OCI-LY1 (cell line): ENCODE measurements at regions not wholly inside any gene's neighbourhood (a gene's known extent, or its start where the extent isn't known, plus 50 kb on each side); places are given as distances from the start of the nearest gene placed in this dataset.

Source experiments
- H2AFZ ChIP-seq: fragments of 200-600 bp; sonication (generic), shearing (Covaris generic); 2 replicates; pipeline ENCODE4 v1.6.0; 2014; ENCODE audit warnings: antibody characterized with exemption, mild to moderate bottlenecking, low read length
- H3F3A ChIP-seq: fragments of 200-600 bp; sonication (generic), shearing (Covaris generic); 2 replicates; pipeline ENCODE4 v1.6.0; 2014; ENCODE audit warnings: mild to moderate bottlenecking, antibody characterized with exemption, low read length, moderate library complexity; ENCODE audit not compliant: insufficient read depth
- H3K27ac ChIP-seq: fragments of 200-600 bp; sonication (generic); 2 replicates; pipeline ENCODE4 v1.5.1; 2014; ENCODE audit warnings: low read length, mixed run types, mild to moderate bottlenecking, low read depth; ENCODE audit not compliant: poor library complexity, severe bottlenecking
- H3K27me3 ChIP-seq: fragments of 200-600 bp; sonication (generic); 2 replicates; pipeline ENCODE4 v1.6.0; 2014; ENCODE audit warnings: antibody characterized with exemption, mild to moderate bottlenecking, low read length, moderate library complexity; ENCODE audit not compliant: insufficient read depth
- H3K36me3 ChIP-seq: fragments of 200-600 bp; sonication (generic); 2 replicates; pipeline ENCODE4 v1.6.1; 2014; ENCODE audit warnings: mild to moderate bottlenecking, antibody characterized with exemption, low read length, moderate library complexity, mixed read lengths; ENCODE audit not compliant: insufficient read depth
- H3K4me1 ChIP-seq: fragments of 200-600 bp; sonication (generic); 2 replicates; pipeline ENCODE4 v1.5.1; 2014; ENCODE audit warnings: mild to moderate bottlenecking, low read length, moderate library complexity; ENCODE audit not compliant: insufficient read depth, severe bottlenecking
- H3K4me2 ChIP-seq: fragments of 200-600 bp; sonication (generic), shearing (Covaris generic); 2 replicates; pipeline ENCODE4 v1.6.1; 2014; ENCODE audit warnings: low read length
- H3K4me3 ChIP-seq: fragments of 200-600 bp; sonication (generic); 2 replicates; pipeline ENCODE4 v1.5.1; 2014; ENCODE audit warnings: low read length, low read depth, mild to moderate bottlenecking, mixed read lengths; ENCODE audit not compliant: poor library complexity, severe bottlenecking
- H3K79me2 ChIP-seq: fragments of 200-600 bp; shearing (Covaris generic); 2 replicates; pipeline ENCODE4 v1.6.1; 2016; ENCODE audit warnings: mixed run types, low read length, mixed read lengths; ENCODE audit not compliant: insufficient read depth
- H3K9ac ChIP-seq: fragments of 200-600 bp; sonication (generic), shearing (Covaris generic); 2 replicates; pipeline ENCODE4 v1.6.1; 2014; ENCODE audit warnings: mild to moderate bottlenecking, low read length, mixed read lengths
- H3K9me2 ChIP-seq: fragments of 200-600 bp; sonication (generic), shearing (Covaris generic); 2 replicates; pipeline ENCODE4 v1.6.1; 2014; ENCODE audit warnings: low read depth, mild to moderate bottlenecking, low read length, mixed read lengths
- H3K9me3 ChIP-seq: fragments of 200-600 bp; shearing (Covaris generic); 2 replicates; pipeline ENCODE4 v1.6.1; 2014; ENCODE audit warnings: low read length, mixed read lengths
- H4K20me1 ChIP-seq: fragments of 200-600 bp; sonication (generic), shearing (Covaris generic); 2 replicates; pipeline ENCODE4 v1.6.0; 2016; ENCODE audit warnings: mild to moderate bottlenecking, low read length; ENCODE audit not compliant: insufficient read depth
- EZH2 ChIP-seq: fragments of 200-600 bp; sonication (generic), shearing (Covaris generic); IDR thresholded peaks from 2 replicates; pipeline ENCODE4 v1.8.0; 2017; ENCODE audit warnings: borderline replicate concordance, mixed run types, mild to moderate bottlenecking, antibody characterized with exemption, low read length, moderate library complexity, mixed read lengths
- TF ChIP-seq, protein P1 (sequence below): fragments of 200-600 bp; sonication (generic), shearing (Covaris generic); IDR thresholded peaks from 2 replicates; pipeline ENCODE4 v1.5.1; 2017; ENCODE audit warnings: mild to moderate bottlenecking, antibody characterized with exemption, low read length, moderate library complexity, mixed read lengths

DNA sequence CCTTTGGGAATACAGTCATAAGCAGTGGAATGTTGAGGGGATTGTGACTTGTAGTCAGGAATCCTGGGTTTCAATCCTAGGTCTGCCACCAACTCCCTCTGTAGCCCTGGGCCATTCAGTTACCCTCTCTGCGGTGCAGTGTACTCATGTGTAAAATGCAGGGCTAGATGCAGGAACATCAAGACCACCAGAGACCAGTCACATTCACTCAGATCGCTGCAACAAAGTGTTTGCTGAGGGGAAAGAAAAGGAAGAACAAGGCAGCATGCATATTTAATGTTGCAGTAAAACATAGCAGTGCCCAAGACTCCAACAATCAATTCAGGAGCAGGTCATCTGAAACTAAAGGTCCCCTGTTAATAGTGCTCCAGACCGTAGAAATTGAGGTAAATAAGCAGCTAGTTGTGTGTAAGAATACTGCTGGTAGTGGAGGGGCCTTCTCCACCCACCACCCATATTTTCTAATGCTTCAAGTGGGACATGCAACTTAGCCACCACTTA, 410.7 kb downstream of the OMA1 start:
- Histone ChIP-seq H3K9ac (no peak overlapping the region), H3K4me1 (no peaks in the 10 kb centered on the region), H3K27ac (no peak overlapping the region)

DNA sequence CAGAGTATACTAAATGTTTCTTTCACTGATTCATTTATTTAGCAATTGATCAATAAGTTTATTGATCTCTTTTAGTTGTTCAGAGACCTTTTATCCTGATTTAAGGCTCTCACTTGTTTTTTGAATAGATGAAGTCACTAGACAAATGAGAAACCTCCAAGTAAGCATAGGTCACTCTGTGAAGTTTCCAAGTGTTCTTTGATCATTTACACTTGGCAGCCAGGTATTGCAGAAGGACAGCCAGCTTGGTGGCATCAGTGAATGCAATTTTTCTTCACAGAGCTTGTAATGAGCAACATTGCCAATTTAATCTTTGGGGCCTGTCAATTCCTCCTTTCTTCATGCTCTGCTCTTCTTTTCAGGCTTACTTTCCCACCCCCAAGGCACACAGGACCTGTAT, 413.0 kb downstream of the OMA1 start:
- Histone ChIP-seq H3K36me3 (no peaks in the 10 kb centered on the region), H3K4me3 (no peak overlapping the region), H3K9me3 (no peaks in the 10 kb centered on the region), H3F3A (no peaks in the 10 kb centered on the region), H2AFZ (no peak overlapping the region), H3K4me2 (no peak overlapping the region), H3K27ac (no peak overlapping the region), H3K27me3 (no peaks in the 10 kb centered on the region), H3K4me1 (no peaks in the 10 kb centered on the region), H3K9me2 (no peaks in the 10 kb centered on the region), H3K79me2 (no peaks in the 10 kb centered on the region), H3K9ac (no peak overlapping the region), H4K20me1 (no peaks in the 10 kb centered on the region)
- TF ChIP-seq, protein P1, sequence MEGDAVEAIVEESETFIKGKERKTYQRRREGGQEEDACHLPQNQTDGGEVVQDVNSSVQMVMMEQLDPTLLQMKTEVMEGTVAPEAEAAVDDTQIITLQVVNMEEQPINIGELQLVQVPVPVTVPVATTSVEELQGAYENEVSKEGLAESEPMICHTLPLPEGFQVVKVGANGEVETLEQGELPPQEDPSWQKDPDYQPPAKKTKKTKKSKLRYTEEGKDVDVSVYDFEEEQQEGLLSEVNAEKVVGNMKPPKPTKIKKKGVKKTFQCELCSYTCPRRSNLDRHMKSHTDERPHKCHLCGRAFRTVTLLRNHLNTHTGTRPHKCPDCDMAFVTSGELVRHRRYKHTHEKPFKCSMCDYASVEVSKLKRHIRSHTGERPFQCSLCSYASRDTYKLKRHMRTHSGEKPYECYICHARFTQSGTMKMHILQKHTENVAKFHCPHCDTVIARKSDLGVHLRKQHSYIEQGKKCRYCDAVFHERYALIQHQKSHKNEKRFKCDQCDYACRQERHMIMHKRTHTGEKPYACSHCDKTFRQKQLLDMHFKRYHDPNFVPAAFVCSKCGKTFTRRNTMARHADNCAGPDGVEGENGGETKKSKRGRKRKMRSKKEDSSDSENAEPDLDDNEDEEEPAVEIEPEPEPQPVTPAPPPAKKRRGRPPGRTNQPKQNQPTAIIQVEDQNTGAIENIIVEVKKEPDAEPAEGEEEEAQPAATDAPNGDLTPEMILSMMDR: no peak
- TF ChIP-seq EZH2: no peak

More for the DNA sequence above, 410.7 kb downstream of the OMA1 start:
- TF ChIP-seq, protein P1: no peak
- TF ChIP-seq EZH2: no peak
- no peaks in the 10 kb centered on the region for H4K20me1 ChIP-seq
- H3F3A ChIP-seq: no peaks in the 10 kb centered on the region
- no peaks in the 10 kb centered on the region for H3K9me2 ChIP-seq
- no peaks in the 10 kb centered on the region for H3K79me2 ChIP-seq
- H3K4me3 ChIP-seq: no peak overlapping the region
- no peaks in the 10 kb centered on the region for H3K36me3 ChIP-seq
- no peak overlapping the region for H2AFZ ChIP-seq
- no peak overlapping the region for H3K4me2 ChIP-seq
- no peaks in the 10 kb centered on the region for H3K9me3 ChIP-seq
- no peaks in the 10 kb centered on the region for H3K27me3 ChIP-seq

DNA sequence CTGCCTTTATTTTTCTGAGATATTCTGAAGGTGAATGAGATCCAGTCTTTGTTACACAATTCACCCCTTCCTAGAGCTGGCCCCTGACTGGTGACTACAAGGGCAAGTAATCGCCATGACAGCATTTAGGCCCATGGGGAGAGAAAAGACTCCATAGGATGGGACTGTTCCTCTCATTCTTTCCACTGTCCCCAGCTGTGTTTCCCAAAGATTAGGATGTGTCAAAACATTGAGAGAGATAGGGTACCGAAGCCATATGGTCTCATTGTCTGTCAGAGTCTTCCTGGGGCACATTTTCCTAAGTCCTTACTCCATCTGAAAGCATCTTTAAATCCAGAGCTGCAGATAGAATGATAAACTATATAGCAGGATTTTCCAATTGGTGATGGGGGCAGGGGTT, 423.5 kb downstream of the OMA1 start:
- Histone ChIP-seq H3K4me2 (no peak overlapping the region), H3K36me3 (no peaks in the 10 kb centered on the region), H3K9me2 (no peaks in the 10 kb centered on the region), H2AFZ (no peak overlapping the region), H4K20me1 (no peaks in the 10 kb centered on the region), H3K4me3 (no peak overlapping the region), H3K79me2 (no peaks in the 10 kb centered on the region), H3K27me3 (no peaks in the 10 kb centered on the region), H3F3A (no peaks in the 10 kb centered on the region), H3K27ac (no peak overlapping the region), H3K9ac (no peak overlapping the region), H3K9me3 (no peaks in the 10 kb centered on the region), H3K4me1 (no peaks in the 10 kb centered on the region)
- no peak for TF ChIP-seq EZH2

DNA sequence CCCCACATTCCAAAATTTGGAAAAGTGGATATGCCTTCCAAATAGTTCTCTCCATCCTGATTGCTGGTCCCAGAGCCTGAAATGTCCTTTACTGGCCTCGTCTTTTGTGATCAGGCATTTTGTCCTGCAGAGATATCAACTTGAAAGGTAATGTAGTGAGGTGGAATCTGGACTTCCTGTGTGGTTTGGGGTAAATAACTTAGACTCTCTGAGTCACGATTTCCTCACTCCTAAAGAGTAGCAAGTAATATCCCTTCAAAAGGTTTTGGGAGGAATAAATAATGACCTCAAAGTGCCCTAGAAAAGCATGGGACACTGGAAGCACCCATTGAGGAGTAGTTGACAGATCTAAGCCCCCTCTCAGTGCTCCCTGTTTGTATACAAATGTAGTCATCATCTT, 426.6 kb downstream of the OMA1 start:
- no peaks in the 10 kb centered on the region for H3K36me3 ChIP-seq
- H3K9ac ChIP-seq: no peak overlapping the region
- no peaks in the 10 kb centered on the region for H4K20me1 ChIP-seq
- no peaks in the 10 kb centered on the region for H3K79me2 ChIP-seq
- H3F3A ChIP-seq: no peaks in the 10 kb centered on the region
- no peaks in the 10 kb centered on the region for H3K9me2 ChIP-seq
- no peak overlapping the region for H3K27ac ChIP-seq
- H2AFZ ChIP-seq: no peak overlapping the region
- H3K4me3 ChIP-seq: no peak overlapping the region
- H3K4me1 ChIP-seq: no peaks in the 10 kb centered on the region
- H3K9me3 ChIP-seq: no peaks in the 10 kb centered on the region
- no peak for TF ChIP-seq EZH2
- TF ChIP-seq, protein P1: no peak
- no peak overlapping the region for H3K4me2 ChIP-seq
- no peaks in the 10 kb centered on the region for H3K27me3 ChIP-seq
